ENCODE measurements at regions not wholly inside any gene's neighbourhood (a gene's known extent, or its start where the extent isn't known, plus 50 kb on each side); places are given as distances from the start of the nearest gene placed in this dataset.
"Not testable (repeated sequence)": the region's sequence is repeated elsewhere in the genome, so short reads cannot be mapped to it uniquely, and the experiment has no call there.

GRCh38 chr6:145567684-145568252, 167.6 kb downstream of the EPM2A start:
- no peak for TF ChIP-seq CTCF (conservative IDR thresholded peaks at IDR 0.05; ENCODE audit: low read length)
- DNase-seq (ENCODE audit: low read depth): no peak
- no peak overlapping the region for H3K4me3 ChIP-seq (ENCODE audit: low read length)

GRCh38 chr6:145569140-145569539, 166.2 kb downstream of the EPM2A start:
- DNase-seq (ENCODE audit: low read depth): no peak
- no peak for TF ChIP-seq CTCF (conservative IDR thresholded peaks at IDR 0.05; ENCODE audit: low read length)
- no peak overlapping the region for H3K4me3 ChIP-seq (ENCODE audit: low read length)

GRCh38 chr6:145570336-145570735, 165.0 kb downstream of the EPM2A start:
- not testable (repeated sequence) for DNase-seq (ENCODE audit: low read depth); H3K4me3 ChIP-seq (ENCODE audit: low read length)

GRCh38 chr6:145574269-145574668, 161.1 kb downstream of the EPM2A start:
- not testable (repeated sequence) for H3K4me3 ChIP-seq (ENCODE audit: low read length); DNase-seq (ENCODE audit: low read depth)

Data from AG10803 (cell line).